Daoy (cell line): ENCODE measurements at regions not wholly inside any gene's neighbourhood (a gene's known extent, or its start where the extent isn't known, plus 50 kb on each side); places are given as distances from the start of the nearest gene placed in this dataset.

Experiments used
- DNase-seq: peaks from one replicate; pipeline ENCODE4 v3.0.0-alpha.2; 2015; ENCODE audit warnings: low read depth

DNA sequence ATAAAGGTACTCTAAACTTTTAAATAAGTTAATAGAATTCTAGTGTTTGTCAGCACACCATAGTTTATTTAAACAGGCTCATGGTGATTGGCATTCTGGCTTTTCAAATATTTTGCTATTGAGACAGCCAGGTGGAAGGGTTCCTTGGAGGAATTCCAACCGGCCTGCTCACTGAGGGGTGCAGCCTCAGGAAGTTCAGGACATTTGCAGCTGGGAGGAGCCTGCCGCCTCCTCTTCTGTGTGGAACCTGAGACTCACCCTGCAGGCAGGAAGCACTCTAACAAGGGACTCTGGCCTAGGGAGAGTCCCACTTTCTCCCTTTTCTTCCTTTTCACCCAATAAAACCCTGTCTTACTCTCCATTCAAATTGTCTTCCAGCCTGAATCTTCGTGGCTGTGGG is 1328.0 kb downstream of the FSTL5 start:
- DNase-seq = peak; percentile 14

DNA sequence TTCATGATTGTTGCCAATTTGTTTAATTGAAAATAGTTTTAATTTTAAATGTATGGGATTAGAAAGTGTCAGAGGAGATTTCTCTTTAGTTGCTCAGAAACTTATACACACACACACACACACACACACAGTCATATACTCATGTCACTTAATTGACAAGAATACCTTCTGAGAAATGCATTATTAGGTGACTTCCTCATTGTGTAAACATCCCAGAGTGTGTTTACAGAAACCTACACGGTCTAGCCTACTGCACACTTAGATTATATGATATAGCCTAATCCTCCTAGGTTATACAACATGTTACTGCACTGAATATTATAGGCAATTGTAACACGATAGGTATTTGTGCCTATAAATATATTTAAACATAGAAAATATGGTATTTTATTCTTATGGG is 1327.4 kb downstream of the FSTL5 start:
- no peak for DNase-seq

GRCh38 chr4:160846121-160846520 is 1317.7 kb downstream of the FSTL5 start:
- no peak for DNase-seq

GRCh38 chr4:160847228-160847627 is 1316.6 kb downstream of the FSTL5 start:
- DNase-seq = no peak

DNA sequence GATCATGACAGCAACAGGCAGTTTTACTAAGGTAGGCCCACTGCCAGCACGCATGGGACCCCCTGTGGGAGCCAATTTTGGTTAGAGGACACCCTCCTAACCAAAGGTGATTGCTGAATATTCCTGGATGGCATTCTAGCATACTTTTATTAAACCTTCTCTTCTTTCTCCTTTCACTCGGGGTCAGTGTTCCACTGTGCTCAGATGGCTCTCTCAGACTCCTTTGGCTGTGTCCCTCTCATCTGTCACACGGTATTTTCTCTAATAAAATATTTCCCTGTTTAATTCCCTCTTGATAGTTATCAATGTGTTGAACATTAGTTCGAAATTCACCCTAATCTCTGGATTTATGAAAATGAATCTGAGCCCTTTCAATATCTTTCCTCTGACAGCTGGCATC is 1315.3 kb downstream of the FSTL5 start:
- DNase-seq = no peak

- peak; percentile 11 for DNase-seq
These were observed 1314.7 kb downstream of the FSTL5 start for GRCh38 chr4:160848901-160849760.

DNA sequence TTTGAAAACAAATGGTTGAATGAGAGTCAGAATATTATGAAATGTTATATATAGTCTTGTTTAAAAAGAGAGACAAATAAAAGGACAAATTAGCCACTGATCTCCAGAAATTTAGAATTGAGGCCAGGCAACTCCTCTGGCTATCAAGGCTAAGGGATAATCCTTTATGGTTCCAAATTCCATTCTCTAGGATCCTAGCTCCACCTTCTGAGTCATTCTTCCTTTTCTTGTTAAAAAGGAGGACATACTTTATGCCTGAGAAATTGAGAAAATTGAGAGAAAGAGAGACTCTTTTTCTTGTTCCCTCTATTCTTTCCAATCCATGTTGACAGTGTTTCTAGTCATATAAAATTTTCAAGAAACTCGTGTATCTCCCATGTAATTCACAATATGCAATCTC is 1299.5 kb downstream of the FSTL5 start:
- no peak for DNase-seq

- no peak for DNase-seq
These were observed 1293.9 kb downstream of the FSTL5 start for GRCh38 chr4:160869899-160870298.

DNA sequence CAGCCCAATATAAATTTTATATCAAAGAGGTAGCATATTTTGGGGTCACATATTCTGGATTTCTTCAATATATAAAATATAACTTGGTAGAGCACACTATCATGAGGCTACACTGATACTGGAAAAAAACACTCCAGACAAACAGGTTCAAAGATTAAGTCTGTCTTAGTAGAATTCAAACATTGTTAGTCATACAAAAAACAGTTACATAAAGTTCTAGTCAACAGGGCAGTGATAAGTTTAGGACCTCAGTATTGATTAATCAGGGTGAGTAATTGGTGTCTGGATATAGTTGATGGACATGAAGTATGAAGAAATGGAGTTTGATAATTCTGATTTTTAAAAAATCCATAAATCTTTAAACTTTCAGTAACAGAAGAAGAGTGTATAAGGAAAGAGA is 1291.3 kb downstream of the FSTL5 start:
- DNase-seq = no peak

- no peak for DNase-seq
These were observed 1286.6 kb downstream of the FSTL5 start for GRCh38 chr4:160877087-160877790.

DNA sequence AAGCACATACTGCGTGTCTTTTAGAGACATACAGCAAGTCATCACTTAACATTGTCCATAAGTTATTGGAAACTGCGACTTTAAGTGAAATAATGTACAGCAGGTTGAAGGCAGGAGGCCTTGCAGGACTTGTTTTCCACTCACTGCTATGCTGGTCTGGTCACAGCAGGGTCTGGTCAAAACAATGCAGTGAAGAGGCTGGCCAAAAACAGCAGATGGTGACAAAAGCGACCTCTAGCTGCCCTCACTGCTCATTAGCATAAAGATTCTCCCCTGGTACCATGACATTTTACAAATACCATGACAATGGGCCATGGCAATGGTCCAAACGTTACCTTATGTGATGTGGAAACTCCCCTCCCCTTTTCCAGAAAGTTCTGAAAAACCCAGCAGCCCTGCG is 1283.6 kb downstream of the FSTL5 start:
- DNase-seq = no peak

- DNase-seq = no peak
These were observed 1276.1 kb downstream of the FSTL5 start for GRCh38 chr4:160887668-160888067.

- DNase-seq = no peak
These were observed 1269.7 kb downstream of the FSTL5 start for GRCh38 chr4:160894128-160894527.

DNA sequence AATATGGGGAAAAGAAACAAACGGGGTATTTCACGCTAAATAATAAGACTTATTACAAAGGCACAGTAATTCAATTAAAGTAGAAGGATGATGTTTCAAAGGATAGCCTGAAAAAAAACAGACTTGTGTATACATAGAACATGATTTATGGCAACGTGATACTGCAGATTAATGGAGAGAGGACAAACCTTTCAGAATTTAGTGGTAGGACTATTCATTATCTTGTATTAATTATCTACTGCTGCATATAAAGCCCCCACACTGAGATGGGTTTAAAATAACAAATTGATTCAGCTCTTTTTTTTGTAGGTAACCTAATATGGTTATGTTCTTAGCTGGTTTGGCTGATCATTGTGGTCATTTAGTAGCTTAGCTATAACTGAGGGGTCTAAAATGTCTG is 1269.0 kb downstream of the FSTL5 start:
- no peak for DNase-seq

DNA sequence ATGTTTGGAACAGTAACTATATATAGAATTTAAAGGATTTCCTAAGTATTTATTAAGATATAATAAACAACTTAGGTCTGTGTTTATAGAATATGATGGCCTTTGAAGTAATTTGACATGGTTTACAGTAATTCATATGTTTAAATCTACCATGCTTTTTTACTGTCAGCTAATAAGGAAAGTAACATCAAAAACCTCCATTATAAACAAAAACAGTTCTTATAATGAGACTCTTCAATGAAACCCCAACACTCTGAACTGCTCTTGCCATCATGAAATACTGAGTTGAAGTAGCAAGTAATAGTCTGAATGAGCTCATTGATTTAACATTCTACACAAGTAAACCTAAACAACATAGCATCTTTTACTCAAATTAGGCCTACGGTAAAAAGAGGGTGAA is 1236.5 kb downstream of the FSTL5 start:
- DNase-seq = no peak

GRCh38 chr4:160928482-160928881 is 1235.3 kb downstream of the FSTL5 start:
- DNase-seq = no peak

DNA sequence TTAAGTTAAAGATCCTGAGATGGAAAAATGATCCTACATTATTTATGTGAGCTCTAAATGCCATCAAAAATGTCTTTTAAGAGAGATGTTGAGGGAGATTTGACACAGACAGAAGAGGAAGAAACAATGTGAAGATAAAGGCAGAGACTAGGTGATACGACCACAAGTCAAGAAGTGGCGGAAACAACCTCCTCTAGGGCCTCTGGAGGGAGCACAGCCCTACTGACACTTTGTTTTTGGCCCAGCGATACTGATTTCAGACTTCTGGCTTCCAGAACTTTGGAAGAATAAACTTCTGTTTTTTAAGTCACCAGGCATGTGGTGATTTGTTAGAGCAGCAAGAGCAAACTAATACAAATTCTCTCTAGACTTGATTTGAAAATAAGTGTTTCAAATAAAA is 1216.1 kb downstream of the FSTL5 start:
- DNase-seq = no peak

GRCh38 chr4:160956875-160957274 is 1206.9 kb downstream of the FSTL5 start:
- DNase-seq = no peak

GRCh38 chr4:160969925-160970324 is 1193.9 kb downstream of the FSTL5 start:
- no peak for DNase-seq

DNA sequence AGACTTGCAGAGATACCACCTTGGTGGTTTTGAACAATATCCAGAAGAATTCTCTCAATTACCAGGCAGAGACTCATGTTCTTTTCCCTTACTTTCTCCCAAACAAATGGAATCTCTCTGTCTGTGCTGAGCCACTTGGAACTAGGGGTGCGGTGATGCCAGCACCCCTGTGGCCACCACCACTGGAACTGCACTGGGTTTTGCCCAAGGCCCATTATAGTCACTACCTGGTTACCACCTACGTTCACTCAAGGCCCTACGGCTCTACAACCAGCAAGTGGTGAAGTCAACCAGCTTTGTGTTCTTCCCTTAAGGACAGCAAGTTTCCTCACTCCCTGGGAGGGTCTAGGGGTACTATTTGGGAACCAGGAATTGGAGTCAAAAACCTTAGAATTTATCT is 1183.7 kb downstream of the FSTL5 start:
- DNase-seq = no peak

DNA sequence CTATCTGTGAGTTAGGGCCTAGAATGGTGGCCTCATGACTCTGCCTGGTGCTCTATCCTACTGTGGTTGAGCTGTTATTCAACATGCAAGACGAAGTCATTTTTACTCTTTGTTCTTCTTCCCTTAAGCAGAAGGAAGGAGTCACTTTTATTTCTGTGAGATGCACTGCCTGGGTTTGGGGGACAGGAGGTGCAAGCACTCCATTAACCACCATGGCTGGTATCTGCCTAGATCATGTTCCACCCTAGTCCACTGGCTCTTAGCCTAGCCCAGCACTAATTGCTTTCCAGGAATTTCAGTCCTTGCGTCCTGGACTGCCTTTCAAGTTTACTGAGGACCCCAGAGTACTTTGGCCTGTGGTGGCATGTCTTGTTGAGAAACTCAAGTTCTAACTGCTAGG is 1182.7 kb downstream of the FSTL5 start:
- no peak for DNase-seq

DNA sequence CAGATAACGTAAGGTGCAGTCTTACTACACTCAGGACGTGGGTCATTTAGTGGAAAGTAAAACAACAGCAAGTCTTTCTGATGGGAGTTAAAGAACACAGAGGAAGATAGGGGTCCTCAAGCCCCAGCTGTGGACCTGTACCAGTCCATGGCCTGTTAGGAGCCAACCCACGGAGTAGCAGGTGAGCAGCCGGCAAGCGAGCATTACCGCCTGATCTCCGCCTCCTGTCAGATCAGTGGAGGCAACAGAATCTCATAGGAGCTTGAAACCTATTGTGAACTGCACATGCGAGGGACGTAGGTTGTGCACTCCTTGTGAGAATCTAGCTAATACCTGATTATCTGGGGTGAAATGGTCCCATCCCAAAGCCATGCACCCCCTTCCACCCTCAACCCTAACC is 1180.8 kb downstream of the FSTL5 start:
- no peak for DNase-seq

DNA sequence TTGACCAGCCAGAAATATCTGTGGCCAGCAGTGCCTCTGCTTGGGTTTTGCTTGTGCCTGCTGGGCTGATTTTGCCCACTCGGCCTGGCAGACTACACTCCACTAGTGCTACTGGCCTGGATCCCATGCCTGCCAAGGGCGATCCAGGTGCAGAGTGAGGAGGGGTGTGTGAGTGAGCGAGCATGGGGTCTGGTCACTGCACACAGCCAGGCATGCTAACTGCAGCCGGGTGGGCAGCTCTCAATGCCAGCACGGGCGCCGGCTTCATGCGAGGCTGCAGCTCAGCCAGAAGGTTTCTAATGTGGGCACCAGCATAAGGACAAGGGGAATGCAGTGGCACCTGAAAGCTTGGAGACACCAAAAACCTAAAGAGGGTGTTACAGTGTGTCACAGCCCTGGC is 1161.4 kb downstream of the FSTL5 start:
- no peak for DNase-seq
